Stimulated activated naive CD8-positive, alpha-beta T cell treated with anti-CD3 and anti-CD28 coated beads, Interleukin-15, Interleukin-2, amounts not matched to agents 100 U/mL and 50 U/mL, for 24 hours (primary cell): ENCODE measurements at regions not wholly inside any gene's neighbourhood (a gene's known extent, or its start where the extent isn't known, plus 50 kb on each side); places are given as distances from the start of the nearest gene placed in this dataset.

Experiments used
- ATAC-seq: fragments of 150-1000 bp; cut with Tn5 transposase; one replicate; pipeline ENCODE4 v1.10.0; 2021
- DNase-seq: peaks from one replicate; pipeline ENCODE4 v3.0.0; 2021

DNA sequence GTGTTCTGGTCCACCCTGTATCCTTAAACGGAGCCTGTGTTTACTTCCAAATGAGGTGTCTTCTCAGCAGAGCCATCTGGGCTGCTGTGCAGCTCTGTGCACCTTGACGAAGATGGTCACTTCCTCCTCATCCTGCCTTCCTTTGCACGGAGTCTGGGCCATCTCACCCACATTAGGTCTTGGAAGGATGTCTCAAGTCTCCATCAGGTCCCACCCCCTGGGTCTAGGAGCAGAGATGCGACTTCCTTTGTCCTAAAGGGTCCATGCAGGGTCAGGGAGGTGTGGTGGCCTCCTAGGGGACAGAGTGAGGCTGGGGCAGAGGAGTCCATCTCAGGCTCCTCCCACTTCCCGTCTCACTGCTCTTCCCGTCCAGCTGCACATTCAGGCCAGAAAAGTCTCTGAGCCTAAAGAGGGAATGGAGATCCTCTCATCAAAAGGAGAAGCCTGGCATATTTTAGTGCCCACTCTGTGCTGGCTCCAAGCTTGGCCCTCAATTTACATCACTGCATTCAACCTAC lies 209.2 kb downstream of the MATN1 start:
- DNase-seq (no peak), ATAC-seq (no peak)

DNA sequence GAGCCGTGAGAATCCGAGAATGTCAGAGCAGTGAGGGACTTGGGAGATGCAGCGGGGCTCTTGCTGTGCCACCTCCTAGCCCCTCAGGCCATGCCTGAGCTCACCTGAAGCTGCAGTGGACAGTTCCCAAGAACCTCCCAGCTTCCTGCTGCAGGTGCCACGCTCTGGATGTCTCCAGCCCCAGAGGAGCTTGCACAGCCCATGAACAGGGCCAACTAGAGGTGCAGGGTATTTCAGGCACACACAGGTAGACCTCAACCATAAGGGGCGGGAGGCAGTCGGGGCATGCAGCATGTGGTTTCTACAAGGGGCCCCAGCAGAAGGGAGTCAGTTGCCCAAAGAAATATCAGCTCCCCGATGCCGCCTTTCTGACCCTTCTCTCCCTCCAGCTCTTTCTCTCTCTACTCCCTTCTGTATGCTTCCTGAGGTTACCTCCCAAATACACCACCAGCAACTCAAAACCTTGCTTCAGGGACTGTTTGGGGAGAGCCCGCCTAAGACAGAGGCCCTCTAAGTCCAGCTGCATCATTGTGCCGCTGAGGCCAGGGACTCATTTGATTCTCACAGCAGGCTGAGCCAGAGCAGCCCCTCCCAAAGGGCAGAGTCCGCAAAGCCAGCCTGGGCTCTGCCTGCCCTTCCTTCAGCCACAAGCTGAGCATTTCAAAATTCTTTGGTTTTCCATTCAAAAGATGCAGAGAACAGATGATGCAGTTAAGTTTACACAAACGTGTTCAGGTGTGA lies 209.8 kb downstream of the MATN1 start:
- no peak for DNase-seq
- no peak for ATAC-seq

DNA sequence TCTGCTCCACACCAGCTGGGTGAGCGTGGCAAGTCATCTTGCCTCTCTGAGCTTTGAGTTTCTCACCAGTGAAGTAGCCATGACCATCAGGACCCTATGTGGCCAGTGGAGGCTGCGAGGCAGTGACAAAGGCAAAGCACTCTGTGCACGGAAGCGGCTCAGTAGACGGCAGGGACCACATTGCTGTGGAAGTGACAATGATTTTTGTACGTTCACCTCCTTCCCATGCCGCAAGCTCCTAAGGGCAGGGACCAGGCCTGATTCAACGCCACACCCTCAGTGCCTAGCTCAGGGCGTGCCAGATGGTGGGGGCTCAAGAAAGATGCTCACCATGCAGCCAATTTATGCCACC lies 210.5 kb downstream of the MATN1 start:
- ATAC-seq (no peak), DNase-seq (no peak)

DNA sequence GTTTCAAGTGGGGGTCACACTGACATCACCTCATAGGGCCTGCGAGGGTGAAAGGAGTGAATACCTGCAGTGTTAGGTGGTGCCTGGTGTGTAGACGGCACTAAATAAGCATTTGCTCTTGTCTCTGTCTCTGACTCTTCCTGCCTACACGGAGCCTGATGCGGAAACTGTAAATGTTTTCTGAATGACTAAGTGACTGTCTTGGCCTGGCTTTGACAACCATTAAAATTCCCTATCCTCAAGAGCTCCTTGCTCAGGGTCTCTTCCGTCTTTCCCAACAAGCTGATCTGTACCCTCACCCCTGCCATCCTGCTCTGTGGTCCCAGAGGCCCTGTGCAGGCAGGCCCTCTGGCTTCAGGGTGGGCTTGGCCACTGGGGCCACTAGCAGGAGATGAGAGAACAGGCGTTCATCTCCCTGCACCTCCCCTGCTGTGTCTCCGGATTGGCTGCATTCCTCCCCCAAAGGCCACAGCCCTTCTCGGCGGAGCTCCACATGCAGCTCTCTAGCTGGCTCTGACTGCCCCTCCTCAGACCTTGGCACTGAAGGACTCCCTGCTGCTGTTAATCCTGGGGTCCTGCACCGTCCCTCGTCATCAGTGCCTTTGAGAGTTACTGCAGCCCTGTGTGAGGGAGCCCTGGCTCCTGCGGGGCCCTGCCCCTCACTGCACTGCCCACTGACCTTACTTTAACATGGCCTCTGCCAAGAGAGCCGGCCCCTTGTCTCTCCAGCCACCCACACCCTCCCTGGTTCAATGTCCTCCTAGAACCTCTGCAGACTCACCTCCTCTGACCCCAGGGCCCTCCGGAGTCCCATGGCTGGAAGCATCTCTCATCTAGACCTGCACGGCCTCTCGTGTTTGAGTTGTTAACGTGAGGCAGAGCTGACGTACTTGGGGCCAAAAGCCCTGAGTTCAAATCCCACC lies 211.1 kb downstream of the MATN1 start:
- DNase-seq (no peak), ATAC-seq (no peak)

DNA sequence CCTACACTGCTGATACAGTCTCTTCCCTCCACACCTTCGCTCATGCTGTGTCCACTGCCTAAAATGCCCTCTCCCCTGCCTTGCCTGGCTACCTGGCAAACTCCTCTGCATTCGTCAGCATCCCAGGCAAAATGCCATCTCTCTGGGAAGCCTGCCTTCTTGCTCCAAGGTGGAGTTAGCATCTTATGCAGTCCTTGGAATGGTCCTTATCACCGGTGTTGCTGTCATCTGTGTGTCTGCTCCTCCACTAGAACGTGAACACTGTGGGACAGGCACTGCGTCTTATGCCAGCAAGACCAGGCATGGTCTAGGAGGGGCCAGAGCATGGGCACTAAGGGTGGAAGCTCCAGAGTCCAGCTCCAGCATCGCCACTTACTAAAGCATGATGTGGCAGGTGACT lies 211.8 kb downstream of the MATN1 start:
- DNase-seq (no peak), ATAC-seq (no peak)

DNA sequence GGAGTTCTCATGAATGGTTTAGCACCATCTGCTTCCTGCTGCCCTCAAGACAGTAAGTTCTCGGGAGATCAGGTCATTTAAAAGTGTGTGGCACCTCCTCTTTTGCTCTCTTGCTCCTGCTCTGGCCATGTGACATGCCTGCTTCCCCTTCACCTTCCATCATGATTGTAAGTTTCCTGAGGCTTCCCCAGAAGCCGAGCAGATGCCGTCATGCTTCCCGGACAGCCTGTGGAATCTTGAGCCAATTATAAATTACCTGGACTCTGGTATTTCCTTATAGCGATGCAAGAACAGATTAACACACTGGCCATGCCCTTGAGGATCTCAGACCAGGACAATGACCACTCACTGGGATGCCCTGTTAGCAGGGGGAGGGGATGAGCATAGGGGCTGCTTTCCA lies 212.3 kb downstream of the MATN1 start:
- ATAC-seq (no peak), DNase-seq (no peak)

DNA sequence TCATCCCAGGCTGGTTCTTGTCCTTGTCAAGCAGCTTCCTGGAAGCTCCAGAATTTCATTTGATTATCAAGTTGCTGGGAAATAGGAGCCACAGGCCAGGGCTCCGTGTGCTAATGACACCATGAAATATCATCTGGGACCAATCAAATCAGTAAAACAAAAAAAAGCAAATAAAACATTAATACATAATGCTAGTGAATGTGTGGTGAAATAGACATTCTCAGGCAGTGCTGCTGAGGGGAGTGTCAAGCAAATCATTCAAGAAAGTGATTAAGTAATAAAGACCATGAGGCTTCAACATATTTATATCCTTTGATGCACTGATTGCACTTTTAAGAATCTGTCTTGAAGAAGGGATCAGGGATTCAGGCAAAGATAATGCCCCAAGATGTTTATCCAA lies 213.7 kb downstream of the MATN1 start:
- ATAC-seq: no peak
- DNase-seq: no peak

DNA sequence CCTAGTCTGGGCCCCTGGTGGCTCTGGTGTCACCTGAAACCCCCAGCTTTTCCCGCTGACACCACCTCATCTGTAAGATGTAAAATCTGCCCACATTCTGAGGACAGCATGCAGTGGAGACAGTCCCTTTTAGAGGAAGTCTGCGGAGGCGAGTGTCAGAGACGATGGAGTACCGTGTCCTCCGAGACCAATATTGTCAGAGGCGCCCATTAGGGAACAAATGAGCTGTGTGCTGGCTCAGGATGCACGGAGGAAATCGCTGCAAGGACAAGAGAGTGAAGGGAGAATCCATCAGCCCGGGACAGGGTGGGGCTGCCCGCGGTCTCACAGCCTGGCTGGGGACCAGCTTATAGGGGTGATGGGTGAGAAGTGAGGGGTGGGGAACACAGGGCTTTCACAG lies 214.8 kb downstream of the MATN1 start:
- DNase-seq (no peak), ATAC-seq (no peak)

DNA sequence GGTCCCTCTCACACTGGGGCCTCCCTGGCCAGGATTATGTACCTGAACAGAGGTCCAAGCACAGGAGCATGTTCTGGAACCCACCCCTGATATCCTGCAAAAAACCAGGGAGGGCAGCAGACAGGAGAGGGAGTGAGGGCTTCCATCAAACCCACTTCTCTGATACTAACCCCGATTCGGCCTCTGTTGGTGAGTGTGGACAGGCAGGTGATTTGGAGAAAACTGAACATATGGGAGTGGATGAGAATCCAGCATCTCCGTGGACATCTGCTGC lies 215.3 kb downstream of the MATN1 start:
- no peak for DNase-seq
- ATAC-seq: no peak

DNA sequence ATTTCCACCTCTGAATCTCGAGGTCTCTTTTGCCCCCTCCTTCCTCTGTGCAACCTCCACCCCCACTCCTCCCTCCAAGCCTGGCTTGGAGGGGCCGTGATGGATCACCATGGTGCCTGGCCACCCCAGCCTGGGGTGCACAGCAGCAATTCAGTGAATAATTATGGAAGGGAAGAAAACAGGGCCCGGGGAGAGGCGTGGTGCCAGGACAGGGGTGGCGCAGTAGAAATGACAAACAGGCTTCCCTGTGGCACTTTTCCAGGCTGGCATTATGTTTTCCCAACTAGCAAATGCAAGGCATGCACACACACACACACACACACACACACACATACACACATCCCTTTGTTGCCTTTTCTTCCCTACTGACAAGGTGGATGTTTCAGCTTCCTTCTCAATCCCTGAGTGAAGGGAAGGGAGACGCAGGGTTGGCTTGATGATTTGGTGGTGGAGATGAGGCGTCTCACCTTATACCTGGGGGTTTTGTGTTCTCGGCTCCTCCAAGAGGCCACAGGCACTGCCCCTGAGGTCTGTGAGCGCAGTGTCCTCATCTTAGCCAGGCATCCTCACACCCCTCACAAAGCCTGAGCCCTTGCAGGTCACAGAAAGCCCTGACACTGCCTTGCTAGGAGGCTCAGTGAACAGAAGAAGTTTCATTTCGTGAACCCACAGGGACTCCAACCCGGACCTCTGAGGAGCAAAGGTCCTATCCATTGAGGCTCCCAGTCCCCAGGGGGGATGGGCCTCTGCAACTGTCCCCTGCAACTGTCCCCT lies 215.8 kb downstream of the MATN1 start:
- no peak for ATAC-seq
- DNase-seq: no peak

DNA sequence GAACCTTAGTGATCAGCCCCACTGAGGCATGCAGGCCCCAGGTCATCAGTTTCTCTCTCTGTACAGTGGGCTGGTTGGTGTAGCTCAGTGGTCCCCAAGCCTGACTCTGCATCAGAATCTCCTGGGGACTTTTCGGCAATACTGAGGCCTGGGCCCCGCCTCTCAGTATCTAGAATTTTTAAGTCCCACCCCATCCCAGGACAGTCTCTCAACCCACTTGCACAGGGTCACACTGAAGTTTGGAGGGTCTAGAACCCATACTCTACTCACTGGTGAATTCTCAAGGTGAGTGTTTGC lies 216.4 kb downstream of the MATN1 start:
- no peak for DNase-seq
- ATAC-seq: no peak

DNA sequence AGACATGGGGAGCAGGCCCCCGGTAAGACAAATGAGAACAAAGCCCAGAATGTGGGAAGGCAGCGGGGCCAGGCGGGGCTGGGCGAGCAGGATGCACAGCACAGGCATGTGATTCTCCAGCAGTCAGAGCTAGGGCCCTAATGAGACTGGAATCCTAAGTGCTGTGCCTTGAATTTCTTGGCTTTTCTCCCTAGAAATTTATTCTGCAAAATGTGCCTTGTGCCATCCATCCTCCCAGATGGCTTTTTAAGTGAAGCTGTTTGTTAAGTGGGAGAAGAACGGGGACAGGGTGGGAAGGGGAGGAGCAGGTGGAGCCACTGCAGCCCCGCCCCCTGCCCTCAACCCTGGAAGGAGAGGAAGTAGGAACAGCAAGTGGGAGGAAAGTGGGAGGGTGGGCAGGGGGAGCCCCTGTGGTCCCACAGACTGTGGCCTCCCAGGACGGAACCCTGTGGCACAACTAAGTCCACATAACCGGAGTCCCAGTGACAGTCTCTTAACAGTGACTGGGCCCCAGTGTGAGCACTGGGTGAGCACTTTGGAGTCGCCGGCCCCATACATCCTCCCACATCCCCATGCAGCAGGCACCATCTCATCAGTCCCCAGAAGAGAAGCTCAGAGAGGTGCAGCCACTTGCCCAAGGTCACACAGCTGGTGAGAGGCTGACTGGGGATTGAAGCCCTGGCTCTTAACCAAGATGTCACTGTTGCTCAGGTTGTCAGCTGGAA lies 216.9 kb downstream of the MATN1 start:
- ATAC-seq: no peak
- no peak for DNase-seq

DNA sequence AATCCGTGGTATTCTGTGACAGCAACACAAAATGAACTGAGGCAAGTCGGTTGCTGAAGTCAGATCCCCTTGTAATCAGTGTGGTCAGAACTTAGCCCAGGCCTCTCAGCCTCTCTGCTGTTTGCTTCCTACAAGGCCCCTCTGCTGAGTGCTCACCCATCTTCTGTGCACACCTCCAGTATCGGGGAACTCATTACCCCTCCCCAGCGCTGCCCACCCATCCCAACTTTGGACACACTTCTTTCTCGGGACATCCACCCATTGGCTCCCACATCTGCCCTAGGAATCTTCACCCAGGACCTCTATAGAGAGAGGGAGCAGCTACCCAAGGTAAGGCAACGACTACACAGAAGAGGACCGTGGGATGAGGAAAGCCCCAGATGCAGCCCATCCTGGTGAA lies 217.5 kb downstream of the MATN1 start:
- no peak for ATAC-seq
- no peak for DNase-seq

DNA sequence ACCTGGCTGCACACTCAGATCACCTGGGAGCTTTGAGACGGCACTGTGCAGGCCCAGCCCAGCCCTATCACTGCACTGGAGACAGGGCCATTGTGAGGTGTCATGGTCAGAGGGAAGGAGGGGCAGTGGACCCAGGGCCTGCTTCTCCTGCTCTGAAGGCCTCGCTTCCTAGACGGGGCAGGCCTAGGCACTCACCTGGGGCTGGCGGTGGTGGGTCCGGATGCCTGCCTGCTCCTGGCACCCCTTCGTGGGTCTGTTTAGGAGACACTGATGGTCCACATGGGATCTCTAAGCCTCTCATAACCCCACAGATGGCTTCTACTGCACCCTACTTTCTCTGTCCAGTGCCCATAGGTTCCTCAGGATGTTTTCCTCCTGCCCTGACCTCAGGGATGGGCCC lies 230.9 kb downstream of the MATN1 start:
- DNase-seq: no peak
- no peak for ATAC-seq

DNA sequence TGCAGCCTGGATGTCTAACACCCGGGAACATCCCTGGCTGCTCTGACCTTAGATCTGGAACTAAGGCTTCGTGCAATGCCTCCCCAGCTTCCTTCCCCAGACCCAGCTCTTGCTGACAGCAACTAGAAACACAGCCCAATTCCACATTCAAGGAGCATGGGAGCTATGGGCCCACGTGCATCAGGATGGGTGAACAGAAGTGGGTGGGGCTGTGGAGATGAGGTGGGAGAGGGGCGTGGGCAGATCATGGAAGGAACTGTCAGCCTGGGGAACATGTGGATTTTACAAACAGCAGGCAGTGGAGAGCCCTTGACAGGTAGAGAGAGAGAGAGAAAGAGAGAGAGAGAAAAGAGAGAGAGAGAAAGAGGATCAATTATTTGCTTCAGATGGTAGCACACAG lies 231.6 kb downstream of the MATN1 start:
- no peak for DNase-seq
- no peak for ATAC-seq

DNA sequence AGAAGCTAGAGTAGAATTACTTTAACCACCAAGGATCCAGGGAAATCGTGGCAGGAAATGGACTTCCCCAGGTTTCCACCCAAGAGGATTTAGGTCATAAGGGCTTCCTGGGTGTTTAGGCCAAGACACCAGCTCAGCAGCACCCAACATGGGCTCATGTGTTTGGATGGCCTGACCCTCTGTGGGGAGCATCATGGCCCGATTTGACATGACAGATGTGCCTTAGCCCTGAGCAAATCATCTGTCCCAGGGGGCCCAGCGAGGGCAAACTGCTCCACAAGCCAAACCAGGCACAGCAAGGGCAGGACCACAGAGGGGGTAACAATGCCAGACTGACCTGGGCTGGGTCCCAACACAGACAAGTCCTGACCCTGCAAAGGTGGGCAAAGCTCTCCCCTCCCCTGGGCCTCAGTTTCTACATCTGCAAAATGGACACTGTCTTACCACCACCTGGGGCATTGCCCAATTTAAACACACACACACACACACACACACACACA lies 232.8 kb downstream of the MATN1 start:
- DNase-seq (no peak), ATAC-seq (no peak)

DNA sequence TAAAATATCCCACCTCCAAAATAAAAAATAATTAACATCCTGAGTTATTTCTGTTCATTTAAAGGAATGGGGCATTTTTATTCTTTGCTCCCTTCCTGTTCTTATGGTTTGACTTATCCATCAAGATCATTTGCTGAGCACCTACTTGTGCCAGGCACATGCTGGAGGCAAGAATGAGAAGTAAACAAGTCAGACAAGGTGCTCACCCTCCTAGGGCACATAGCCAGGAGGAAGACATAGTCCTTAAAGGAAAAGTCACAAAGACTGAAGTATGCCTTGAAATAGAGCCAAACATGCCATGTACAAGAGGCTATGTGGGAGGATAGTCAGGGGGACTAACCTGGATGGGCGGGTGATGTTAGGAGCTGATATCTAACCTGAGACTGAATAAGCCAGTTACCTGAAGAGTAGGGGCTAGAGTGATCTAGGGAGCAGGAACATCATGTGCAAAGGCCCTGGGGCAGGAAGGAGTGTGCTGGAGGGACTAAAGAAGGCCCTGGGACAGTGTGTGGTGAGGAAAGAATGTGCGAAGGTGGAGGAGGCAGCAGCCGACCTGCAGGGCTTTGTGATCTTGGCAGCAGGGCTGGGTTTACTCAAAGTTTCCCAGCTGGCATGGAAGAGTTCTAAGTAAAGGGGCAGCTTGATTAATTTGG lies 233.5 kb downstream of the MATN1 start:
- no peak for ATAC-seq
- no peak for DNase-seq

DNA sequence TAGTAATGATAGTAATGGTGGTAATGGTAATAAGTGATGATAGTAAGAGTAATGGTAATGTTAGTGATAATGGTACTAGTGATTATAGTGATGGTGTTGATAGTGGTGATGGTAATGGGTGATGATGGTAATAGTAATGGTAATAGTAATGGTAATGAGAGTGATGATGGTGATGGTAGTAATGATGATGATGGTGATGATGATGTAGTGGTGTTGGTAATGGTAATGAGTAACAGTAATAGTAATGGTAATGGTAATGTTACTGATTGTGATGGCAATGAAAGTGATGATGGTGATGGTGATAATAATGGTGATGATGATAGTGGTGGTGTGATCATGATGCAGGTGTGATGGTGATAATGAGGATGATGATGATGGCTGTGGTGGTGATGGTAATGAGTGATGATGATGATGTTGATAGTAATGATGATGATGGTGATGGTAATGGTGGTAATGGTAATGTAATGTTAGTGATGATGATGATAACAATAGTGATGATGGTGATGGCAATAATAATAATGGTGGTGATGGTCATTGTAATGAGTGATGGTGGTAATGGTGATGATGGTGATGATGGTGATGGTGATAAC lies 235.0 kb downstream of the MATN1 start:
- DNase-seq (no peak), ATAC-seq (no peak)

DNA sequence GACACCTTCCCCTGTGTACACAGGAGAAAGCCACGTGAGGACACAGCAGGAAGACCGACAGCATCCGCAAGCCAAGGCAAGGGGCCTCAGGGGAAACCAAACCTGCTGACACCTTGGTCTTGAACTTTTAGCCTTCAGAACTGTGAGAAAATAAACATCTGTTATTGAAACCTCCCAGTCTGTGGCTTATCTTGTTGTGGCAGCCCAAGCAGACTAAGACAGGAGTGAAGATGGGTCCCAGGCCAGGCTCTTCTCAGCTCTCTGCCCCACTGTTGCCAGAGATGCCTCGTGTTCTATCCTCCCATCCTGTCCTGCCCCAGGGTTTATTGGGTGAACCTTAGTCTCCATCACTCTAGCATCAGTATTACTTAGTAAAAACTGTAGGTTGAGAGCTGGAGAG lies 236.3 kb downstream of the MATN1 start:
- no peak for DNase-seq
- no peak for ATAC-seq

DNA sequence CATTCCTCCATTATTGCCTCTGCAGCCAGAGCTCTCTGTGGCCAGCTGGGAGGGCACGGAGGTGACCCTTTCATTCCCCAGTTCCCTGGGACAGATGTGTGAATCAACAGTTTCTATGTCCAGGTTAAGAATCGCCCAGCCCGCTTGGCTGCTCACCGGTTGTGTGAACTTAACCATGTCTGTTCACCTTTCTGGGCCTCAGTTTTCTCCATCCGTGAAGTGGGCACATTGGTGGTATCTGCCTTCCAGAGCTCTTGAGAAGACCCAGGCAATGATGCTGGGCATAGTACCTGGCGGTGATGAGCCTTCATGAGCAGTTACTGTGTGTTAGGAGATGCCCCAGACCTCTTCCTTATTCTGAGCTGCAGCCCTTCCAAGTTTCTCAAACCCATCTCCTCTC lies 238.3 kb downstream of the MATN1 start:
- DNase-seq (no peak), ATAC-seq (no peak)

DNA sequence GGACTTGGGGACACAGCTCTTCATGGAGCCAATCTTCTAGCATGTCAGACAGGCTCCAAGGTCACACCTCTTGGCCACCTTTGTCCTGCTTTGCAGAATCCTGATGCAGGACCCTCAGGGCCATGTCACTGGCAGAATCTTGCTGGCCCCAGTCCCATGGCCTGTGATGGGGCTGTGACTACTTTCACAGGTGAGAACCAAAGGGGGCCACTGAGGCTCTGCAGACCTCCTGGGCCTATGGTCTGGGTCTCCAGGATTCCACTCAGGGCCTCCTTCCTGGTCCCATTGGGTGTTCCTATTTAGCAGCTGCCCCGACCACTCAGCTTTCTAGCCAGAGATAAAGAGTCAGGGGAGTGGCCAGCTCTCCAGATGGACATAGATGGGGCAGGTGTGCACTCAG lies 238.7 kb downstream of the MATN1 start:
- DNase-seq (no peak), ATAC-seq (no peak)

DNA sequence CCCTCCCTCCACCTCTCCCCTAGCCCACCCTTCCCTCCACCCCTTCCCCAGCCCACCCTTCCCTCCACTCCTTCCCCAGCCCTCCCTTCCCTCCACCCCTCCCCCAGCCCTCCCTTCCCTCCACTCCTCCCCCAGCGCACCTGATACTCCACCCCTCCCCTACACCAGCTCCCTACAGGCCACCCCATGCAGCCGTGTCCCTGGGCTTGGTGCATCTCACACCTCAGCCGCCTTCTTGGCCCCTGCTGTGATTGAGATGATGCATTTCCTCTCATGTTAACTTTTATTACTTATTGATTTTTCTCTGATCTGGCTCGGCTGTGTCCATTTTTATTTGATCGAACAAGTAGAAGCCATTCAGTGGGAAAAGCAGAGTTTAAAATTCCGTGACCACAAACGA lies 243.8 kb downstream of the MATN1 start:
- no peak for DNase-seq
- ATAC-seq: no peak
